ENCODE measurements at regions not wholly inside any gene's neighbourhood (a gene's known extent, or its start where the extent isn't known, plus 50 kb on each side); places are given as distances from the start of the nearest gene placed in this dataset.

DNA sequence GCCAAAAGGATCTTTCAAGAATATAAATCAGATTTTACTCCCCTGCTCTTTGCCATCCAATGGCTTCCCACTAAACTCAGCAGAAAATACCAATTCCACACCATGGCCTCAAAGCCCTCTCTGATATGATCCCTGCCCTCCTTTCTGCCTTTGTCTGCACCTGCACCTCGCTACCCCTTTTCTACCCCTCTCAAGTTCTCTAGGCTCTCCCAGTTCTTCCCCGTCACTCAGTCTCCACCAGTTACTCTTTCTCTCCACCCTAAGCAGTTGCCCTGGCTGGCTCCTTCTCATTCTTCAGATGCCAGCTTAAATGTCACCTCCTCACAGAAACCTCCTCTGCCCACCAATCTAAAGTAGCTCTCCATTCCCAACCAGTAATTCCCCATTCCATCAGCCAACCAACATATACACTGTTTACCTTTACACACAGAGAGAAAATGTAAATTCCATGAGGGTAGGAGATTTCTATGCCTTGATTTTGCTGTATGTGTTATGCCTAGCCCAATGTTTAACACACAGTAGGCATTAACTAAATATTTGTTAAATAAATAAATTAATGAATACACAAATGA is 93.6 kb upstream of the LPP start:
- TF ChIP-seq, protein P1, sequence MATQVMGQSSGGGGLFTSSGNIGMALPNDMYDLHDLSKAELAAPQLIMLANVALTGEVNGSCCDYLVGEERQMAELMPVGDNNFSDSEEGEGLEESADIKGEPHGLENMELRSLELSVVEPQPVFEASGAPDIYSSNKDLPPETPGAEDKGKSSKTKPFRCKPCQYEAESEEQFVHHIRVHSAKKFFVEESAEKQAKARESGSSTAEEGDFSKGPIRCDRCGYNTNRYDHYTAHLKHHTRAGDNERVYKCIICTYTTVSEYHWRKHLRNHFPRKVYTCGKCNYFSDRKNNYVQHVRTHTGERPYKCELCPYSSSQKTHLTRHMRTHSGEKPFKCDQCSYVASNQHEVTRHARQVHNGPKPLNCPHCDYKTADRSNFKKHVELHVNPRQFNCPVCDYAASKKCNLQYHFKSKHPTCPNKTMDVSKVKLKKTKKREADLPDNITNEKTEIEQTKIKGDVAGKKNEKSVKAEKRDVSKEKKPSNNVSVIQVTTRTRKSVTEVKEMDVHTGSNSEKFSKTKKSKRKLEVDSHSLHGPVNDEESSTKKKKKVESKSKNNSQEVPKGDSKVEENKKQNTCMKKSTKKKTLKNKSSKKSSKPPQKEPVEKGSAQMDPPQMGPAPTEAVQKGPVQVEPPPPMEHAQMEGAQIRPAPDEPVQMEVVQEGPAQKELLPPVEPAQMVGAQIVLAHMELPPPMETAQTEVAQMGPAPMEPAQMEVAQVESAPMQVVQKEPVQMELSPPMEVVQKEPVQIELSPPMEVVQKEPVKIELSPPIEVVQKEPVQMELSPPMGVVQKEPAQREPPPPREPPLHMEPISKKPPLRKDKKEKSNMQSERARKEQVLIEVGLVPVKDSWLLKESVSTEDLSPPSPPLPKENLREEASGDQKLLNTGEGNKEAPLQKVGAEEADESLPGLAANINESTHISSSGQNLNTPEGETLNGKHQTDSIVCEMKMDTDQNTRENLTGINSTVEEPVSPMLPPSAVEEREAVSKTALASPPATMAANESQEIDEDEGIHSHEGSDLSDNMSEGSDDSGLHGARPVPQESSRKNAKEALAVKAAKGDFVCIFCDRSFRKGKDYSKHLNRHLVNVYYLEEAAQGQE (IDR thresholded peaks at IDR 0.05; ENCODE audit: insufficient read depth in 1 of 2, low read depth in 2 of 2, low read length in 2 of 2): no peak
- TF ChIP-seq POLR2AphosphoS5 (IDR thresholded peaks at IDR 0.05; ENCODE audit: low read depth, low read length) (no peak), TAF1 (IDR thresholded peaks at IDR 0.05; ENCODE audit: borderline replicate concordance, insufficient read depth, low read length) (no peak), SIN3A (IDR thresholded peaks at IDR 0.05; ENCODE audit: borderline replicate concordance, insufficient read depth, low read length) (no peak)

DNA sequence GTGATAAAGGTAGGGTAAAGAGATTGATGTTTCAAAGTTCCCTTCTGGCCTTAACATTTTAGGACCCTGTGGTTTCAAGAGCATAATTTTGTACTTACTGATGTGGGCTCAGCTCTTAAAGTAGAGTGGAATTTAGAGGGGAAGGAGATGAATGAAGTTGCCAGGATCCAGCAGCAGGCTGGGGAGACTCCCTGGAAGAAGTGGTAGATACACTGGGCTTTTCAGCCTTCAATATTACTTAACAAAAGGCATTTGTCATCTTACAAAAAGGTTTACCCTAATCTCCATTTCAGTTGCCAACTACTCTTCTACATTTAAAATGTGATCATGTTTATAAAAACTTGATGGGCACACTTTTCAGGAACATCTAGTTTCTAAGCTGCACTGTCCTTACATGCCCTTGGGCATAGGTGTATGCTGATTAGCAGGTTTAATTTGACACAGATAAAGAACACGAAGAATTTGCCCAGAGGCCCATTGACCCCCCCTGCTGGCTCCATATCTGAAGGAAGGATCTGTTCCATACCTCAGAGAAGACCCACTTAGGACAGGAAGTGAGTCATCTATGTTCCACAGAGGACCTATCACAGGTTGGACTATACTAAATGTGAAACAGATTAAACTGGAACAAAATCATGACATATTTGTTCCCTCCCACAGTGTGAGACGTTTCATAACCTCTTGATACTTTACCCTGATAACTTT is 93.0 kb upstream of the LPP start:
- TF ChIP-seq, protein P1 (IDR thresholded peaks at IDR 0.05; ENCODE audit: insufficient read depth in 1 of 2, low read depth in 2 of 2, low read length in 2 of 2): no peak
- TF ChIP-seq SIN3A (IDR thresholded peaks at IDR 0.05; ENCODE audit: borderline replicate concordance, insufficient read depth, low read length): no peak
- TF ChIP-seq TAF1 (IDR thresholded peaks at IDR 0.05; ENCODE audit: borderline replicate concordance, insufficient read depth, low read length): no peak
- no peak for TF ChIP-seq FOXP2 (optimal IDR thresholded peaks at IDR 0.05; ENCODE audit: borderline replicate concordance, extremely low read depth, extremely low read length, insufficient read depth)
- no peak for TF ChIP-seq POLR2AphosphoS5 (IDR thresholded peaks at IDR 0.05; ENCODE audit: low read depth, low read length)

DNA sequence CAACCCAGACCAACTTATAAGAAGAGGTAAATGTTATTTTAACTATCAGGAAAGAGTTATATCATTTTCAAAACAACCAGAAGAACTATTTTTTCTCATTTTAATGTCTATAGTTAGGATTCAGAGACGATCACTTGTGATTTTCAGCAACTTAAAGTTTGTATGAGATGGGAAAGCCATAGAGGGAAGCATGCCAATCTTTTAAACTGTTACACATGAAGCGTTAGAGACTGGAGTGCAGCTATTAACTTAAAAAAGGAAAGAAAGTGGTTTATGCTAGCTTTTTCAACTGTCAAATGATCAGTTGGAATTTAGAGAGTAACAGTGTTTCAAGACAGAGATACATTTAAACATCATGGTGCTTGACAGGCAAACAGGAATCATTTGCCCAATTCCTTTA is 91.7 kb upstream of the LPP start:
- TF ChIP-seq TAF1 (IDR thresholded peaks at IDR 0.05; ENCODE audit: borderline replicate concordance, insufficient read depth, low read length): no peak
- TF ChIP-seq SIN3A (IDR thresholded peaks at IDR 0.05; ENCODE audit: borderline replicate concordance, insufficient read depth, low read length): no peak
- TF ChIP-seq, protein P1 (IDR thresholded peaks at IDR 0.05; ENCODE audit: insufficient read depth in 1 of 2, low read depth in 2 of 2, low read length in 2 of 2): no peak
- TF ChIP-seq FOXP2 (optimal IDR thresholded peaks at IDR 0.05; ENCODE audit: borderline replicate concordance, extremely low read depth, extremely low read length, insufficient read depth): no peak
- TF ChIP-seq POLR2AphosphoS5 (IDR thresholded peaks at IDR 0.05; ENCODE audit: low read depth, low read length): no peak

DNA sequence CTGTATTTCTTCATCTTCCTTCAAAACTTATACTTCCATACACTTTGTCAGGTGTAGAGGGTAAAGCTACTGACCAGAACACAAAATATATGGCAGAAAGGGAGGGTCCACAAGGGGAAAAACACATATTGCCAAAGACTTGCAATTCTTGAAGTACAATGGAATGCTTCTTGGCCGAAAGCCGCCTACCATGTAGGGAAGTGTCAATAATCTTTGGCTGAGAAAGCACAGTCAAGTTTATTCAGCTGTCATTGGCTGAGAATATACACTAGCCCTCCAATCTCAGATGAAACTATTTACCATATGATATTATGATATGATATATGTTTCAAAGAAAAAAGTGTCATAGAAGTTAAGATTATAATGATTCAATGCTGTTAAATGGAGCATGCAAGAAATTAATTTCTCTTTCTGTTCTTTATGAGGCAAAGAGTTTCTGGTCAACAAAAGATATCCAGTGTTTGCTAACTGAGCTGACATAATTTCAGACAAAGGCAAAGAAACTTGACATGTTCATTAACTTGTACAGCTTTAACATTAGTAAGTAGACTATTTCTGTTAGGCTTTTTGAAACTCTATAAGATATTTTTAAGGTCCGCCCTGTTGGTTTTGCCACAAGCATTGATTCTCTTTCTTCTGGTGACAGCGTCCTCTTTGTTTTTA is 89.0 kb upstream of the LPP start:
- TF ChIP-seq FOXP2 (optimal IDR thresholded peaks at IDR 0.05; ENCODE audit: borderline replicate concordance, extremely low read depth, extremely low read length, insufficient read depth) (no peak), SIN3A (IDR thresholded peaks at IDR 0.05; ENCODE audit: borderline replicate concordance, insufficient read depth, low read length) (no peak), TAF1 (IDR thresholded peaks at IDR 0.05; ENCODE audit: borderline replicate concordance, insufficient read depth, low read length) (no peak)

DNA sequence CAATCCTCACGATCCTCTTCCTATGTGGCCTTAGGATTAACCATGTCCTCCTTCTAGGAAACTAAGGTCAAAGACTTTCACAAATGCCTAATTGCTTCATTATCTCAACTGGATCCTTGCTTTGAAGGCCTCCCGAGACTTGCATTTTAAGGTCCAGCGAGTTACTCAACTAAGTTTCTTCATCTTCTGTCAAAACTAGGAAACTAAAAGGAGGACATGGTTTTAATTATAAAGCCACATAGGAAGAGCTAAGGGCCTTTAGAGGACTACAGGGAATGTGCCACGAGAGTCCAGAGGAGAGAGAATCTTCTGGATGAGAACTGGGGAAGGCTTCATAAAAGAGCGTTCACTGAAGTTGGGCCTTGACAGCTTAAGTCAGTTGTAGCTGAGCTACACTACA is 87.8 kb upstream of the LPP start:
- TF ChIP-seq, protein P1 (IDR thresholded peaks at IDR 0.05; ENCODE audit: insufficient read depth in 1 of 2, low read depth in 2 of 2, low read length in 2 of 2): no peak
- no peak for TF ChIP-seq TAF1 (IDR thresholded peaks at IDR 0.05; ENCODE audit: borderline replicate concordance, insufficient read depth, low read length)
- no peak for TF ChIP-seq FOXP2 (optimal IDR thresholded peaks at IDR 0.05; ENCODE audit: borderline replicate concordance, extremely low read depth, extremely low read length, insufficient read depth)
- no peak for TF ChIP-seq SIN3A (IDR thresholded peaks at IDR 0.05; ENCODE audit: borderline replicate concordance, insufficient read depth, low read length)
- TF ChIP-seq POLR2AphosphoS5 (IDR thresholded peaks at IDR 0.05; ENCODE audit: low read depth, low read length): no peak

All from PFSK-1 (cell line).